ENCODE measurements at regions not wholly inside any gene's neighbourhood (a gene's known extent, or its start where the extent isn't known, plus 50 kb on each side); places are given as distances from the start of the nearest gene placed in this dataset.

- no peak for TF ChIP-seq POLR2A (IDR thresholded peaks at IDR 0.05; ENCODE audit: low read depth, low read length)
- no peak for TF ChIP-seq POU2F2 (IDR thresholded peaks at IDR 0.05; ENCODE audit: low read depth, low read length)
- no peak for TF ChIP-seq POLR2AphosphoS5 (IDR thresholded peaks at IDR 0.05; ENCODE audit: low read depth, low read length)
- no peak for TF ChIP-seq TAF1 (IDR thresholded peaks at IDR 0.05; ENCODE audit: low read depth, low read length)
Measured at GRCh38 chr11:109486129-109486528, 64.1 kb downstream of the C11orf87 start.
